Natural killer cell treated with Interleukin-12 subunit alpha and Interleukin-12 subunit beta and Interleukin-15 and Interleukin-18, amount 100 ng/mL, for 72 hours (primary cell): ENCODE measurements at regions not wholly inside any gene's neighbourhood (a gene's known extent, or its start where the extent isn't known, plus 50 kb on each side); places are given as distances from the start of the nearest gene placed in this dataset.

Source experiments
- ATAC-seq, 2 donors: fragments of 150-1000 bp; cut with Tn5 transposase in 1 of 2; sonication (Bioruptor Pico), chemical (Tn5 transposase) in 1 of 2; 2 replicates each; pipeline ENCODE4 v1.10.0; 2021
- DNase-seq: peaks from one replicate; pipeline ENCODE4 v3.0.0; 2022; ENCODE audit warnings: low spot score
- H3K27ac Mint-ChIP-seq, 2 donors: 1 replicate in 1 of 2; 2 replicates in 1 of 2; pipeline ENCODE4 v1.8.0; 2022; ENCODE audit warnings: mixed read lengths in 2 of 2, mild to moderate bottlenecking in 1 of 2, moderate library complexity in 1 of 2
- H3K27me3 Mint-ChIP-seq, 2 donors: 1 replicate in 1 of 2; 2 replicates in 1 of 2; pipeline ENCODE4 v1.8.0; 2022; ENCODE audit warnings: mixed read lengths in 2 of 2
- H3K36me3 Mint-ChIP-seq: one replicate; pipeline ENCODE4 v1.8.0; 2022; ENCODE audit warnings: mixed read lengths
- H3K4me1 Mint-ChIP-seq, 2 donors: 1 replicate in 1 of 2; 2 replicates in 1 of 2; pipeline ENCODE4 v1.8.0; 2022; ENCODE audit warnings: low read depth in 2 of 2, mixed read lengths in 2 of 2, mild to moderate bottlenecking in 1 of 2
- H3K4me3 Mint-ChIP-seq: one replicate; pipeline ENCODE4 v1.8.0; 2022; ENCODE audit warnings: mixed read lengths
- H3K9me3 Mint-ChIP-seq: 2 replicates; pipeline ENCODE4 v1.8.0; 2022; ENCODE audit warnings: mixed read lengths

DNA sequence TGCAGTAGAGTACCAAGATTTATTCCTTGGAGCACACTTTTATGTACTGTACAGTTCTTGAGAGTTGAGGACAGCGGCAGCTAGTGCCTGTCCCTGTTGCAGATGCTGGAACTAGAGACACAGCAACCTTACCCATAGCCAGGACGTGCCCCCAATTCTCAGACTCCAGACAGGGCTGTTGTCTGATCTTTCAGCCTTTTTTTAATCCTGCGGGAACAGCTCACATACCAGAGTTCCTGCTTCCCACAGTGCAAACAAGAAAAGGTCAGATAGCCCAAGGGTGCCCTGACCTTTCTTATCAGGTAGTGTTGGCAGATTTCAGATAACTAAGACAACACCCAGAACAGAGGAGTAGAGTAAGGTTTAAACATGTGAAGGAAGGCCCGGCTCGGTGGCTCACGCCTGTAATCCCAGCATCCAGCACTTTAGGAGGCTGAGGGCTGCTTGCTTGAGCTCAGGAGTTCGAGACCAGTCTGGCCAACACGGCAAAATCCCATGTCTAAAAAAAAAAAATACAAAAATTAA is 78.5 kb downstream of the DOP1B start:
- Mint-ChIP-seq H3K36me3 (no peaks in the 10 kb centered on the region), H3K4me3 (no peak overlapping the region), H3K27ac (peak overlapping the region in 1 of 2 donors; percentile 30), H3K27me3 (no peaks in the 10 kb centered on the region), H3K4me1 (peaks cover 3 to 6% of the 10 kb centered on the region in 2 donors), H3K9me3 (no peaks in the 10 kb centered on the region)
- DNase-seq (no peak), ATAC-seq (no peak)

DNA sequence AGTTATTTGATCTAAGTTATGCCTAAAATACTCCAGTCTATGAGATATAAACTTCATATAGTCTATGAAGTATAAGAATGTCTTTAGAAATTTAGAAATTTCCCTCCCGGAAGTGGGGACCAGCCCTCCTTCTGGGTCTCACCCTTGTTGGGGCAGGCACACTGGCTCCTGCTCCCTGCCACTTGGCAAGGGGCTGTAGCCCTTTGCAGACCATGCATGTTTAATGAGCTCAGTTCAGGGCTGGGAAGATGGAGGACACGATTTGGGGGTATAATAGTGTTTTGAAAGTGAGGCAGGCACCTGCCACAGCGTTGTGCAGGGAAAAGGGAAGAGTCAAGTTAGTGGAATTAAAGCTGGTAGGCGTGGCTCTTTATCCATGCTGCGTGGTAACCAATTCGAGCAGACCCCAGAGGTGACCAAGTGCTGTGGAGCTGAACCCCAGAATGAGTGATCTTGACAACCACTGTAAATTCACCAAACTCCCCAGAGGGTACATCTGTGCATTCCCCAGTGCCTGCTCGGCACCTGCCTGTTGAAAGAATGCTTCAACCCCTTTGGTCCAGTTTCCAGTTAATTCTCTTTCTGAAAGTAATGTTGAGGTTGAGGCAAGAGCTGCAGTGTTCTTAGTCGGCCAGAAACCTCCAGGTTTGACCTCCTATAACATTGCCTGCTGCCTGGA is 79.6 kb downstream of the DOP1B start:
- H3K27me3 Mint-ChIP-seq = no peaks in the 10 kb centered on the region
- no peak overlapping the region for H3K4me3 Mint-ChIP-seq
- H3K36me3 Mint-ChIP-seq = no peaks in the 10 kb centered on the region
- peaks cover 3 to 6% of the 10 kb centered on the region in 2 donors for H3K4me1 Mint-ChIP-seq
- peak overlapping the region in 1 of 2 donors; percentile 8 for H3K27ac Mint-ChIP-seq
- DNase-seq (no peak), ATAC-seq (no peak)
- no peaks in the 10 kb centered on the region for H3K9me3 Mint-ChIP-seq

DNA sequence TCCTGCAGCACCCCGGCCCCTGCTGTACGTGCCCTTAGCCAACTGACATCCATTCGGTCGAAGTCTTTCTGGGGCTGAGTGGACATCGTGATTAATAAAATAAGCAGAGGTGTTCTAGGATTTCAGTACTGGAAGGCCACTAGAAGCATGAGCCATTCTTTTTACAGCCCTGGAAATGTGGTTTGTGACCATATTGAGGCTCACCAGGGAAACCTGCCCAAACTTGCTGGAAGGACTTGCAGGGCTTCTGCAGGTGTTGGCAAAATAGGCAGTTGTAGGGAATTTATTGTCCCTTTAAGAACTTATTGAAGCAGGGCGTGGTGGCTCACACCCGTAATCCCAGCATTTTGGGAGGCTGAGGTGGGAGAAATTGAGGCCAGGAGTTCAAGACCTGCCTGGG is 80.8 kb downstream of the DOP1B start:
- H3K27ac Mint-ChIP-seq = no peak overlapping the region
- H3K9me3 Mint-ChIP-seq = no peaks in the 10 kb centered on the region
- no peaks in the 10 kb centered on the region for H3K27me3 Mint-ChIP-seq
- DNase-seq (no peak), ATAC-seq (no peak)
- no peaks in the 10 kb centered on the region for H3K36me3 Mint-ChIP-seq
- no peak overlapping the region for H3K4me3 Mint-ChIP-seq
- peaks cover 3 to 6% of the 10 kb centered on the region in 2 donors for H3K4me1 Mint-ChIP-seq

DNA sequence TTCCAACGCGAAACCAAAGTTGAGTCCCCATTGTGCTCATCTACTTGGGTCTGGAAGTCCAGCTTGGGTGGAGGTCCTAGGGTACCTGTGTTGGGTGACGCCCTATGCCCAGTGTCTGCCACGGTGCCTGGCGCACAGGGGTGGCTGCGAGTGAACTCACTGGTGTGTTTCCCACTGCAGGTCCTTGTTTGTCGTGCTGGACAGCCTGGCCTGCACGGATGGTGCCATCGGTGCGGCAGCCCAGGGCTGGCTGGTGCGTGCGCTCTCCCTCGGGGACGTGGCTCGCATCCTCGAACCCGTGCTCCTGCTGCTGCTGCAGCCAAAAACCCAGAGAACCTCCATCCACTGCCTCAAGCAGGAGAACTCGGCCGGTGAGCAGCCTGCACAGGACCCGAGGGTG is 80.4 kb upstream of the MORC3 start:
- Mint-ChIP-seq H3K4me3 (no peak overlapping the region), H3K36me3 (no peaks in the 10 kb centered on the region), H3K27me3 (no peaks in the 10 kb centered on the region), H3K9me3 (no peaks in the 10 kb centered on the region), H3K27ac (no peak overlapping the region), H3K4me1 (no peaks in the 10 kb centered on the region)
- DNase-seq (no peak), ATAC-seq (no peak)

DNA sequence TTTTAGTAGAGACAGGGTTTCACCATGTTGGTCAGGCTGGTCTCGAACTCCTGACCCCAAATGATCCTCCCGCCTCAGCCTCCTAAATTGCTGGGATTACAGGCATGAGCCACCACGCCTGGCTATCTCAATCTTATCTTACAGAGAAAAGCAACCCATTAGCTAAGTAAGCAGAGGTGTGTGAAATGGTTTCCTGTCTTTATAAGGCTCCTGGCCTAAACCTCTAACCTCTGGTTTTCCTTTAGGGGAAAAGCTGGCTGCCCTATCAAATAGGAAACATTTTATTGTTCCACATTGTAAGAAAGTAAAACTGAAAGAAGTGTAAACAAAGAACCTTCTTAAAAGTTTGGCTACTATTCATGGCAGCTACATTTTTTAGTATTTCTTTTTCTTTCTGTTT is 78.3 kb upstream of the MORC3 start:
- ATAC-seq (no peak), DNase-seq (no peak)
- Mint-ChIP-seq H3K27me3 (no peaks in the 10 kb centered on the region), H3K36me3 (no peaks in the 10 kb centered on the region), H3K4me1 (no peaks in the 10 kb centered on the region), H3K27ac (no peak overlapping the region), H3K4me3 (no peak overlapping the region), H3K9me3 (no peaks in the 10 kb centered on the region)

DNA sequence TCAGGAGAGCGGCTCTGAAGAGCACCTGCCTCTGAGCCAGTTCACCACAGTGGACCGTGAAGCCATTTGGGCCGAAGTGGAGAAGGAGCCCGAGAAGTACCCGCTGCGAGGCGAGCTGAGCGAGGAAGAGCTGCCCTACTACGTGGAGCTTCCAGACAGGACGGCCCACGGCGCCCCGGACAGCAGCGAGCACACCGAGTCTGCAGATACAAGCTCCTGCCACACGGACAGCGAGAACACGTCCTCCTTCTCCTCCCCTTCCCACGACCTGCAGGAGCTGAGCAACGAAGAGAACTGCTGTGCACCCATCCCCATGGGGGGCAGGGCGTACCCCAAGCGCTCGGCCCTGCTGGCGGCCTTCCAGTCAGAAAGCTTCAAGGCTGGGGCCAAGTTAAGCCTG is 74.9 kb upstream of the MORC3 start:
- Mint-ChIP-seq H3K4me1 (no peaks in the 10 kb centered on the region), H3K9me3 (no peaks in the 10 kb centered on the region), H3K27me3 (no peaks in the 10 kb centered on the region), H3K27ac (no peak overlapping the region), H3K36me3 (no peaks in the 10 kb centered on the region), H3K4me3 (no peak overlapping the region)
- no peak for ATAC-seq
- DNase-seq = no peak

DNA sequence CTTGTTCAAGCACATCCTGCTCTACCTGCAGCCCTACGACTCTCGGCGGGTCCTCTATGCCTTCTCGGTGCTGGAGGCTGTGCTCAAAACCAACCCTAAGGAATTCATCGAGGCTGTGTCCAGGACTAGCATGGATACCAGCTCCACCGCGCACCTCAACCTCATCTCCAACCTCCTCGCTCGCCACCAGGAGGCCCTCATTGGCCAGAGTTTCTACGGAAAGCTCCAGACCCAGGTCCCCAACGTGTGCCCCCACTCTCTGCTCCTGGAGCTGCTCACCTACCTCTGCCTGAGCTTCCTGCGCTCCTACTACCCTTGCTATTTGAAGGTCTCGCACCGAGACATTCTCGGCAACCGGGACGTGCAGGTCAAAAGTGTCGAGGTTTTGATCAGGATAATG is 74.3 kb upstream of the MORC3 start:
- ATAC-seq (no peak), DNase-seq (no peak)
- Mint-ChIP-seq H3K4me1 (no peaks in the 10 kb centered on the region), H3K27ac (no peak overlapping the region), H3K36me3 (no peaks in the 10 kb centered on the region), H3K27me3 (no peaks in the 10 kb centered on the region), H3K4me3 (no peak overlapping the region), H3K9me3 (no peaks in the 10 kb centered on the region)

DNA sequence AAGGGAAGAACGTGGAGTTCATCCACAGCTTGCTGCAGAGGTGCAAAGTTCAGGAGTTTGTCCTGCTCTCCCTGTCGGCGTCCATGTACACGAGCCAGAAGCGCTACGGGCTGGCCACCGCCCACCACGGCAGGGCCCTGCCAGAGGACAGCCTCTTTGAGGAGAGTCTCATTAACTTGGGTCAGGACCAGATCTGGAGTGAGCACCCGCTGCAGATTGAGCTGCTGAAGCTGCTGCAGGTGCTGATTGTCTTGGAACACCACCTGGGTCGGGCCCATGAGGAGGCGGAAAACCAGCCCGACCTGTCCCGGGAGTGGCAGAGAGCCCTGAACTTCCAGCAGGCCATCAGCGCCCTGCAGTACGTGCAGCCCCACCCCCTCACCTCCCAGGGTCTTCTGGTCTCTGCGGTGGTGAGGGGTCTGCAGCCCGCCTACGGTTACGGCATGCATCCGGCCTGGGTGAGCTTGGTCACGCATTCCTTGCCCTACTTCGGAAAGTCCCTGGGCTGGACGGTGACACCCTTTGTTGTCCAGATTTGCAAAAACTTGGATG is 73.8 kb upstream of the MORC3 start:
- no peak for DNase-seq
- Mint-ChIP-seq H3K4me3 (no peak overlapping the region), H3K27ac (no peak overlapping the region), H3K36me3 (no peaks in the 10 kb centered on the region), H3K4me1 (no peaks in the 10 kb centered on the region), H3K9me3 (no peaks in the 10 kb centered on the region), H3K27me3 (no peaks in the 10 kb centered on the region)
- no peak for ATAC-seq

DNA sequence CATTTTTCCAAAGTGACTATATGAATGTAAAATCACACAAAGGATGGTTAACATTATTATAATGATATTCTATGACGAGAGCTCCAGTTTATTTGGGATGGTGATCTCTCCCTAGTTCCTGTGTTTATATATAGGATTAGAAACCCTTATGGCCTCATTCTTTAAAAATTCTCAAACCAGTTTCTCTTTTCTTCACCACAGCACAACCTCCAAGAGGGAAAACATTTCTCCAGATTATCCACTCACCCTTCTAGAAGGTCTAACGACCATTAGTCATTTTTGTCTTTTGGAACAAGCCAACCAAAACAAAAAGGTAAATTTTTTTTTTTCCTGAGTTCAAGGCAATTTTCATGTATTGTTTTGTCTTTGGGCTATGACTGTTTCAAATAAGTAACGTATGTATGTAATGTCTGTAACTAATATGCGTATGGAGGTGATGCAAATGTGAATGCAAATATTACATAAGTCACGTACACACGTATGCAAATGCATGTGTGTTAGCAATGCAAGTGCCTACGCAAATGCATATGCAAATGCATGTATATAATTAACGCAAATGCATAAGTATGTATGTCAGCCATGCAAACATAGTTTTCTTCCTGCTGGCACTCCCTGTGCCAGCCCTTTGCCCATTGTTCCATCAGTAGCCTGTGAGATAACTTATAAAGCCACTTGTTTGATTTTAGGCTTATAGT is 72.5 kb upstream of the MORC3 start:
- Mint-ChIP-seq H3K36me3 (no peaks in the 10 kb centered on the region), H3K4me1 (no peaks in the 10 kb centered on the region), H3K27ac (no peak overlapping the region), H3K27me3 (no peaks in the 10 kb centered on the region), H3K4me3 (no peak overlapping the region), H3K9me3 (no peaks in the 10 kb centered on the region)
- ATAC-seq (no peak), DNase-seq (no peak)

DNA sequence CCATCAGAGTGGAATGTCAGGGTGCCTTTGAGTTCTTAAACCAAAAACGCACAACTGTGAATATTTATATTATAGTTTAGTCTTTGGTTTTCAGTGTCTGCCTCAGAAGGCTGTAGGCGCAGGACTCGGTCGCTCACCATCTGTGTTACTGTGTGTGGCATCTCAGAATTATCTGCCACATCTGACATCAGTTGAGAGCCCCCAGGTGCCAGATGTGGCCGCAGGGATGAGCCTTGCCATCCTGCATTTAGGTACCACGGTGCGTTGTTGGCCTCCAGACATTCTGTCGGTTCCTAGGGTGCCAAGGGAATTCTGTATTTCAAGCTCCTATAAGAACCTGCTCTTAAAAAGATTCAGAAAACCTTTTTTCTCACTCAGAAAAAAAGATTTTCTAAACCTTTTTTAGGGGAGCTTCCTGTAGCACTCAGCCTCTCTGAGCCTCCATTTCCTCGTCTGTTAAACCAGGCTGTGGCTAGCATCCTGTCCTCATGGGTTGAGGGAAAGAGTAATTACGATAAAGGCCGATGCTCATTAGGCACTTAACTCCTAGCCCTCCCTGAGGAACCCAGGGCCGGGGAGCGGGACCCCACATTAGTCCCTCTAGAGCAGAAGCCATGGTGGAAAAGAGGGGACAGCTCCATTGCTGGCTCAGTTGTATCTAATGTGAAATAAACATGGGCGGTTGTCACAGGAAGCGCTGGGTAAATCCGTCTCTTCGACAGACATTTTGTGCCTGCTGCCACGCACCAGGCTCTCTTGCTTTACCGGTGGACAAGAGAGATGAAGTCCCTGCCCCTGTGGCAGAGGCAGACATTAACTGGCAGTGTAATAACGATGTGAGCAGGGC is 70.2 kb upstream of the MORC3 start:
- Mint-ChIP-seq H3K4me1 (peaks cover 7 to 9% of the 10 kb centered on the region in 2 donors), H3K36me3 (no peaks in the 10 kb centered on the region), H3K4me3 (no peak overlapping the region), H3K27ac (no peak overlapping the region), H3K27me3 (no peaks in the 10 kb centered on the region), H3K9me3 (no peaks in the 10 kb centered on the region)
- no peak for DNase-seq
- ATAC-seq = no peak

DNA sequence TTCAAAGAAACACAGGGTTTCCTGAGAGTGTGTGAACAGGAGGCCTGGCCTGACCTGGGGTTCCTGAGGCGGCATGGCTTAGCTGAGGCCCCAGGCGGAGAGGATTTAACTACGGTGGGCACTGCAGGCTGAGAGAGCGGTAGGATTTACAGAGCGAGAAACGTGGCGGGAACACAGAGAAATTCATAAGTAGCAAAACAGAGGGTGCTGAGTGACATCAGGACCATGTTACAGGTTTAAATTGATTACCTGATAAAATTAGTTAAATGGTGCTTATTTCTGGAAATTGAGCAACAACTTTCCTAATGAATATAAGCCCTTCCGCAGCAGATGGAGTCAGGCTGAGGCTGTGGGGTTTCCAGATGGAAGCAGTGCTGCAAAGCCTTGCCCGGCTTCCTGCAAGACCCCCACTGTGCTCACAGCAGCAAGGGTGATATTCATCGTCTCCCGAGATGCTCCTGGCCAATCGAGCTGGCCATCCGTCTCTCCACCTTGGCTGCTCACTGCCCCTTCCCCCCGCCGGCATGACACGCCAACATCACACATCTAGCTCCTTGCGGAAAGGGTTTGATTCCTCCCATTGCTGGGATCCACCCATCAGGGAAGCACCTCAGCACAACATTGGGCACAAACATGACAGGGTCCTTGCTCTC is 69.4 kb upstream of the MORC3 start:
- Mint-ChIP-seq H3K9me3 (no peaks in the 10 kb centered on the region), H3K4me1 (peaks cover 7 to 9% of the 10 kb centered on the region in 2 donors), H3K27ac (no peak overlapping the region), H3K4me3 (no peak overlapping the region), H3K36me3 (no peaks in the 10 kb centered on the region), H3K27me3 (no peaks in the 10 kb centered on the region)
- ATAC-seq (no peak), DNase-seq (no peak)

DNA sequence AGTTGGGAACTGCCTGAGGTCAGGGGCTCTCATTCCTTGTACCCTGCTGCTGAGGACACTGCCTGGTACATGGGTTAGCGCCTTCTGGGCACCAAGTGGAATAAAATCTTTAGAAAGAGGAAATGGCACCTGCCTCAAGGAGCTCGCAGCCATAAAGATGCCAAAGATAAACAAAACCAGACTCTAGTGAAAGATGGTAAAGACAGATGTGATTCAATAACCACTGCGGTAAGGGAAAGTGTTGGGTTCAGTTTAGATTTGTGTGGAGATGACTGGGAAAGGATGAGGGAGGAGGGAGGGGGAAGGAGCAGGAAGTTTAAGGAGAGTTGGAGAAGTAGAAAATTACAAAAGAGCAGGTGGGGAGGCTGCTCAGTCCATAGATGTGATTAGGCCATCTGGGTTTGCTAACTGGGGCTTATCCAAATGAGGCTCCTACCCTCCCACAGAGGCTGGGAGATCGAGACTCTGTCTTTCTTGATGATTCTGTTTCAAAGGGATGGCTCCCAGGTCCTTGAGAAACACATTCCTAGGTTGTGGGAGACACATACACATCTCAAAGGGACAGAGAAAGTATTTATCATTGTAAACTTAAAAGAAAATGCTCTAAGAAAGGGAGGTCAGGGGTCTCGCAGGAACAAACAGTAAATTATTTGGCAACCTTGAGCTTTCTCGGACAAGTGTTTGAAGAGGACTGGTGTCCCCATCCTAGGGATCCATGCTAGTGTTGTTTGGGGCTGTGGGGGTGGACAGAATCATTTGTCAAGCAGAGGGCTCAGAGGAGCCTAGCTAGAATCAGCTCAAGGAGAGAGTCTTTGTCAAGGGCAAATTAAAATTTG is 65.7 kb upstream of the MORC3 start:
- no peaks in the 10 kb centered on the region for H3K36me3 Mint-ChIP-seq

DNA sequence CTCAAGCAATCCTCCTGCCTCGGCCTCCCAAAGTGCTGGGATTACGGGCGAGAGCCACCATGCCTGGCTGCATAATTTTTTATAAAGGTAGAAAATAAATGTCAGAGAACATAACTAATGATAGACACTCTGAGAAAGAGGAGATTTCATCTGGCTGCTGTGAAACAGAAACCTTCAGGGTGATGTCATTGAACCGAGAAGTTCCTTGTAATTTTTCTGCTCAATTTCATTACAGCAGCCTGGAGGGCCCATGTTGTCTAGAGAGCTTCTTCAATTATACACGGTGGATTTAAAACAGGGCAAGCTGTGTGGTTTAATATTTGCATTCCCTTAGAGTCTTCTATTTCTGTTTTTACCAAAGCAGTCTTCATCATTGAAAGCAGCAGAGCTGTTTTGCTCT is 64.3 kb upstream of the MORC3 start:
- H3K9me3 Mint-ChIP-seq = no peaks in the 10 kb centered on the region
- ATAC-seq = no peak
- H3K27me3 Mint-ChIP-seq = no peaks in the 10 kb centered on the region
- no peaks in the 10 kb centered on the region for H3K36me3 Mint-ChIP-seq
- no peak overlapping the region for H3K27ac Mint-ChIP-seq
- no peak for DNase-seq
- H3K4me3 Mint-ChIP-seq = no peak overlapping the region
- H3K4me1 Mint-ChIP-seq = peaks cover 18 to 19% of the 10 kb centered on the region in 2 donors

More for the DNA sequence above, 65.7 kb upstream of the MORC3 start:
- Mint-ChIP-seq H3K9me3 (no peaks in the 10 kb centered on the region), H3K27me3 (no peaks in the 10 kb centered on the region), H3K4me3 (no peak overlapping the region), H3K27ac (peak overlapping the region in 1 of 2 donors; percentile 7), H3K4me1 (peaks cover 7 to 9% of the 10 kb centered on the region in 2 donors)
- no peak for ATAC-seq
- no peak for DNase-seq
